IMR-90 (cell line): ENCODE measurements at regions not wholly inside any gene's neighbourhood (a gene's known extent, or its start where the extent isn't known, plus 50 kb on each side); places are given as distances from the start of the nearest gene placed in this dataset.

Source experiments
- ATAC-seq: fragments of 200-7000 bp; cut with Tn5 transposase; 2 replicates; pipeline ENCODE4 v1.9.1; 2020; ENCODE audit warnings: low read depth, mild to moderate bottlenecking, moderate library complexity
- BruUV-seq: library from RNA; stranded (reverse); fragments of 400-500 nt; replicated peaks from 2 replicates; lab custom pipeline; 2021; lab: Mats Ljungman, UMichigan
- CTCF ChIA-PET: fragments of 300-600 bp; formaldehyde crosslinking; extraction: SDS; loops from one replicate; lab custom pipeline; 2021; ENCODE audit warnings: antibody characterized with exemption; lab: Yijun Ruan, JAX
- POLR2A ChIA-PET: fragments of 300-600 bp; sonication (Branson Sonifier 250); formaldehyde crosslinking; loops from one replicate; lab custom pipeline; 2022; ENCODE audit warnings: antibody characterized with exemption; ENCODE audit not compliant: unreplicated experiment; lab: Charles Lee
- DNase-seq: peaks from one replicate; pipeline ENCODE4 v3.0.0; 2013
- H2AFZ ChIP-seq: replicated peaks from 2 replicates; pipeline ENCODE3; 2013; ENCODE audit warnings: low read length, mild to moderate bottlenecking; ENCODE audit not compliant: poor library complexity
- H2AK5ac ChIP-seq: 2 replicates; pipeline ENCODE4 v1.6.1; 2013; ENCODE audit warnings: low read depth, low read length, inconsistent platforms
- H2AK9ac ChIP-seq: replicated peaks from 2 replicates; pipeline ENCODE3; 2013; ENCODE audit warnings: mild to moderate bottlenecking, low read depth, low read length, moderate library complexity; ENCODE audit not compliant: poor library complexity
- H2BK120ac ChIP-seq: 2 replicates; pipeline ENCODE4 v1.6.1; 2013; ENCODE audit warnings: low read depth, low read length, inconsistent platforms
- H2BK15ac ChIP-seq: 3 replicates; pipeline ENCODE4 v1.6.1; 2013; ENCODE audit warnings: low read depth, low read length, inconsistent platforms
- H2BK20ac ChIP-seq: 2 replicates; pipeline ENCODE4 v1.6.1; 2013; ENCODE audit warnings: low read depth, mild to moderate bottlenecking, inconsistent platforms, low read length, moderate library complexity
- H2BK5ac ChIP-seq: 2 replicates; pipeline ENCODE4 v1.6.1; 2013; ENCODE audit warnings: mild to moderate bottlenecking, low read depth, low read length, inconsistent platforms; ENCODE audit not compliant: poor library complexity, severe bottlenecking
- H3K14ac ChIP-seq: replicated peaks from 2 replicates; pipeline ENCODE4 v1.6.1; 2013; ENCODE audit warnings: low read depth, low read length, inconsistent platforms
- H3K18ac ChIP-seq: 2 replicates; pipeline ENCODE4 v1.6.1; 2013; ENCODE audit warnings: low read depth, low read length, control low read depth
- H3K23ac ChIP-seq: 2 replicates; pipeline ENCODE4 v1.6.1; 2013; ENCODE audit warnings: low read depth, low read length, inconsistent platforms
- H3K27ac ChIP-seq: 2 replicates; pipeline ENCODE4 v1.5.1; 2013; ENCODE audit warnings: mild to moderate bottlenecking, control low read depth, low read length; ENCODE audit not compliant: insufficient read depth
- H3K27me3 ChIP-seq: 2 replicates; pipeline ENCODE4 v1.6.1; 2013; ENCODE audit warnings: low read length; ENCODE audit not compliant: control insufficient read depth, insufficient read depth
- H3K36me3 ChIP-seq: 2 replicates; pipeline ENCODE4 v1.6.1; 2013; ENCODE audit warnings: low read length, mixed read lengths; ENCODE audit not compliant: control insufficient read depth, insufficient read depth
- H3K4ac ChIP-seq: 2 replicates; pipeline ENCODE4 v1.6.1; 2013; ENCODE audit warnings: low read depth, low read length, inconsistent platforms
- H3K4me1 ChIP-seq: 2 replicates; pipeline ENCODE4 v1.6.1; 2013; ENCODE audit warnings: low read length, mixed read lengths; ENCODE audit not compliant: control insufficient read depth, insufficient read depth
- H3K4me2 ChIP-seq: 2 replicates; pipeline ENCODE4 v1.6.1; 2013; ENCODE audit warnings: low read depth, mild to moderate bottlenecking, control low read depth, low read length, moderate library complexity
- H3K4me3 ChIP-seq: 2 replicates; pipeline ENCODE4 v1.5.1; 2013; ENCODE audit warnings: low read depth, mild to moderate bottlenecking, control low read depth, low read length, moderate library complexity; ENCODE audit not compliant: insufficient read depth
- H3K56ac ChIP-seq: 2 replicates; pipeline ENCODE4 v1.6.1; 2013; ENCODE audit warnings: low read length, inconsistent platforms; ENCODE audit not compliant: insufficient read depth; ENCODE audit errors: extremely low read depth
- H3K79me1 ChIP-seq, 2 experiments: 2 replicates each; pipeline ENCODE4 v1.6.1; 2013; ENCODE audit warnings: low read length in 2 of 2, inconsistent platforms in 1 of 2, low read depth in 1 of 2
- H3K9ac ChIP-seq: 2 replicates; pipeline ENCODE4 v1.6.1; 2013; ENCODE audit warnings: low read depth, low read length, control low read depth
- H3K9me1 ChIP-seq: 2 replicates; pipeline ENCODE4 v1.6.1; 2013; ENCODE audit warnings: low read length, inconsistent platforms; ENCODE audit not compliant: insufficient read depth
- H3K9me3 ChIP-seq: 2 replicates; pipeline ENCODE4 v1.6.1; 2013; ENCODE audit warnings: low read length; ENCODE audit not compliant: control insufficient read depth, insufficient read depth
- H4K20me1 ChIP-seq: 2 replicates; pipeline ENCODE4 v1.6.1; 2013; ENCODE audit warnings: low read length, inconsistent platforms; ENCODE audit not compliant: insufficient read depth
- H4K5ac ChIP-seq: 2 replicates; pipeline ENCODE4 v1.6.1; 2013; ENCODE audit warnings: mild to moderate bottlenecking, low read depth, low read length, control low read depth
- H4K8ac ChIP-seq, 2 experiments: 2 replicates each; pipeline ENCODE4 v1.6.1; 2013; ENCODE audit warnings: low read depth in 2 of 2, low read length in 2 of 2, control low read depth in 1 of 2, inconsistent platforms in 1 of 2
- H4K91ac ChIP-seq: 2 replicates; pipeline ENCODE4 v1.6.1; 2013; ENCODE audit warnings: low read depth, low read length, inconsistent platforms; ENCODE audit not compliant: insufficient read depth
- CEBPB ChIP-seq: IDR thresholded peaks from 2 replicates; pipeline ENCODE4 v1.6.1; 2012; ENCODE audit warnings: low read depth, low read length, improper control_type of control experiment
- MAFK ChIP-seq: IDR thresholded peaks from 2 replicates; pipeline ENCODE4 v1.6.1; 2012; ENCODE audit warnings: low read depth, low read length, improper control_type of control experiment
- NFE2L2 ChIP-seq: fragments of 150-350 bp; IDR thresholded peaks from 2 replicates; pipeline ENCODE4 v1.6.1; 2016; ENCODE audit warnings: low read depth, mild to moderate bottlenecking, low read length
- RCOR1 ChIP-seq: IDR thresholded peaks from 2 replicates; pipeline ENCODE4 v1.6.1; 2012; ENCODE audit warnings: mild to moderate bottlenecking, low read length, improper control_type of control experiment; ENCODE audit not compliant: insufficient replicate concordance
- RFX5 ChIP-seq: IDR thresholded peaks from 2 replicates; pipeline ENCODE4 v1.8.0; 2012; ENCODE audit warnings: low read depth, mild to moderate bottlenecking, low read length, moderate library complexity
- SMC3 ChIP-seq: fragments of 150-350 bp; IDR thresholded peaks from 2 replicates; pipeline ENCODE4 v1.6.1; 2016; ENCODE audit warnings: low read depth, mild to moderate bottlenecking, antibody characterized with exemption, low read length, moderate library complexity
- WGBS, 2 experiments: methylation state at CpG; one replicate each; pipeline versions ENCODE4 v1.1.5 to v1.1.7; 2013; ENCODE audit warnings: missing lambda C conversion rate in 2 of 2; ENCODE audit not compliant: insufficient read length in 1 of 2; ENCODE audit errors: extremely low coverage in 2 of 2; 5-methylcytosine and 5-hydroxymethylcytosine counted together
- dilution Hi-C: fragments of 300-500 bp; cut with HindIII; formaldehyde crosslinking; loops from one replicate; pipeline ENCODE4 v1.14.3; 2018; ENCODE audit warnings: low sequenced_read_pairs; ENCODE audit not compliant: unreplicated experiment
- in situ Hi-C: fragments of 300-500 bp; cut with MboI; formaldehyde crosslinking; loops from 3 replicates; pipeline ENCODE4 v1.14.3; 2019; ENCODE audit warnings: low sequenced_read_pairs, inconsistent platforms, mixed read lengths
- intact Hi-C: fragments of 100-400 bp; cut with micrococcal nuclease; formaldehyde crosslinking; loops from 2 replicates; pipeline ENCODE4 v1.10.0; 2022

DNA sequence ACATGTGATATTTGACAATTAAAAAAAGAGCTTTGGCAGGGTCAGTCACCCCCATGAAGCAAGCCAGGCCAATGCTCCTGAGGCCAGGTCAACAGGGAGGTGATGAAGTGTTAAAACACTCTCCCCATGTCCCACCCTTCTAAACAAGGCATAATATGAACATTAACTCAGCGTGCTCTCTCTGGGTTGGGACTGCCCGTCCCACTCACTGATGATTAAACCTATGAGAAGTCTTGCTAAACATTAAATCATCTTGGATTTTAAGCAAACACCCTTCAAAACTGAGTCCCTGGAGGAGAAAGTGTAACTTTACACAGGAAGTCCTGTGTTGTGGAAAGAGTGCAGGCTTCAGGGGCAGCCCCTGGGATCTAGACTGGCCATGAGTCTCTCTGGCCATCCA, 558.5 kb downstream of the CD83 start:
- no peak overlapping the region for H3K23ac ChIP-seq
- no peak overlapping the region for H3K27ac ChIP-seq
- WGBS, 2 experiments = no CpG with 5 or more reads among the region's 2 CpGs
- H3K27me3 ChIP-seq = no peaks in the 10 kb centered on the region
- peak overlapping the region; percentile 41; the same call in 1 of the 2 replicates for H2AK5ac ChIP-seq
- peak overlapping the region in 1 of 2 experiments; percentile 44; a peak in 1 of 4 replicates for H4K8ac ChIP-seq
- H2AFZ ChIP-seq = peak overlapping the region; percentile 58
- no peak for TF ChIP-seq SMC3
- no peak for TF ChIP-seq RFX5
- peak; percentile 52; the same call in 1 of the 2 replicates for TF ChIP-seq CEBPB
- TF ChIP-seq NFE2L2 = no peak
- no peak for TF ChIP-seq RCOR1
- TF ChIP-seq MAFK = no peak
- no peaks in the 10 kb centered on the region for H4K20me1 ChIP-seq
- in situ Hi-C loops = no loop called here
- no TSS peak for BruUV-seq
- H4K5ac ChIP-seq = no peak overlapping the region
- no peak overlapping the region for H3K4me2 ChIP-seq
- no peak overlapping the region for H3K9ac ChIP-seq
- no peak overlapping the region; the same call in 1 of the 2 replicates for H3K14ac ChIP-seq
- peak overlapping the region; percentile 29 for H2BK5ac ChIP-seq
- CTCF ChIA-PET = no interaction called here
- H3K4me3 ChIP-seq = no peak overlapping the region
- POLR2A ChIA-PET = no interaction called here
- H3K4me1 ChIP-seq = peaks cover 15% of the 10 kb centered on the region
- ATAC-seq (peak; percentile 69), DNase-seq (peak; percentile 79)
- H3K9me1 ChIP-seq = peaks cover 11% of the 10 kb centered on the region
- H3K56ac ChIP-seq = no peak overlapping the region
- no peak overlapping the region for H2BK120ac ChIP-seq
- no peak overlapping the region for H3K4ac ChIP-seq
- no peaks in the 10 kb centered on the region for H3K9me3 ChIP-seq
- no peak overlapping the region for H3K18ac ChIP-seq
- H3K36me3 ChIP-seq = no peaks in the 10 kb centered on the region
- intact Hi-C loops = no loop called here
- peak overlapping the region; percentile 30; the same call in 1 of the 2 replicates for H2BK20ac ChIP-seq
- no peak overlapping the region for H4K91ac ChIP-seq
- dilution Hi-C loops = no loop called here
- H3K79me1 ChIP-seq = no peaks in the 10 kb centered on the region
- H2BK15ac ChIP-seq = 0 out of 3 replicates have a peak overlapping the region, but pooled peaks have one; percentile 4
- H2AK9ac ChIP-seq = peak overlapping the region; percentile 33
